Ovary (tissue), 7 donors: ENCODE measurements at regions not wholly inside any gene's neighbourhood (a gene's known extent, or its start where the extent isn't known, plus 50 kb on each side); places are given as distances from the start of the nearest gene placed in this dataset.

Experiments used
- DNase-seq, 5 donors: peaks; one replicate each; pipeline ENCODE4 v3.0.0-alpha.2; 2019 to 2020
- H3K27ac ChIP-seq, 2 donors: fragments of 200-600 bp; one replicate each; pipeline versions ENCODE4 v1.5.1 to v1.8.0; 2019 to 2022
- H3K27me3 ChIP-seq: fragments of 200-600 bp; one replicate; pipeline ENCODE4 v1.8.0; 2022
- H3K36me3 ChIP-seq: fragments of 200-600 bp; sonication (generic); one replicate; pipeline ENCODE4 v1.5.1; 2019
- H3K4me1 ChIP-seq: one replicate; pipeline ENCODE4 v1.8.1; 2013; ENCODE audit warnings: mild to moderate bottlenecking, moderate library complexity; ENCODE audit not compliant: insufficient read depth
- H3K4me3 ChIP-seq: fragments of 200-600 bp; sonication (generic); one replicate; pipeline ENCODE4 v1.5.1; 2017
- H3K9me3 ChIP-seq, 2 donors: fragments of 200-600 bp in 1 of 2; sonication (generic) in 1 of 2; one replicate each; pipeline versions ENCODE4 v1.5.1 to v1.8.1; 2013 to 2019; ENCODE audit warnings: mild to moderate bottlenecking in 1 of 2, moderate library complexity in 1 of 2
- CTCF ChIP-seq, 3 donors: fragments of 450-650 bp in 2 of 3; fragments of 200-600 bp in 1 of 3; IDR thresholded peaks; one replicate each; pipeline versions ENCODE4 v1.5.1 to v1.8.0; 2016 to 2022; ENCODE audit warnings: antibody characterized with exemption in 3 of 3, mild to moderate bottlenecking in 1 of 3
- EP300 ChIP-seq: sonication (generic); formaldehyde crosslinking; IDR thresholded peaks from one replicate; pipeline ENCODE4 v1.6.1; 2017; ENCODE audit warnings: antibody characterized with exemption
- POLR2A ChIP-seq: fragments of 450-650 bp; IDR thresholded peaks from one replicate; pipeline ENCODE4 v1.6.1; 2017; ENCODE audit warnings: antibody characterized with exemption, mild to moderate bottlenecking, moderate library complexity
- WGBS, 3 donors: extraction: QIAGEN DNeasy Blood & Tissue Kit in 1 of 3; methylation state at CpG; one replicate each; pipeline versions ENCODE4 v1.1.5 to v1.1.7; 2013 to 2017; 5-methylcytosine and 5-hydroxymethylcytosine counted together
- intact Hi-C, 4 donors: fragments of 100-400 bp; cut with DNase I; formaldehyde crosslinking; loops; one replicate each; pipeline versions ENCODE4 v1.11.0 to v1.15.1; 2022 to 2023
- donor health status: DM: no; HTN: no; CAD: no; lungs with moderate emphysema.
- donor health status: DM: no; HTN: no; CAD: no.
- donor health status: Bipolar disorder and iron deficiency.
- donor health status: DM: no; HTN: no; CAD: no.
- donor health status: DM: yes; HTN: yes; CAD: no.

- intact Hi-C loops, result no loop called here
- Histone ChIP-seq H3K4me1 (no peaks in the 10 kb centered on the region), H3K4me3 (no peak overlapping the region)
Measured at GRCh38 chr7:34277016-34277802, 371.9 kb downstream of the BMPER start.

GRCh38 chr7:34277803-34278199, 372.5 kb downstream of the BMPER start:
- no peak for TF ChIP-seq POLR2A
- TF ChIP-seq CTCF (IDR thresholded peaks at IDR 0.05), result no peak
- no peak for TF ChIP-seq EP300
- no peak overlapping the region for H3K4me3 ChIP-seq

More at GRCh38 chr7:34277016-34277802, 371.9 kb downstream of the BMPER start:
- no peak for DNase-seq
- no peaks in the 10 kb centered on the region for H3K36me3 ChIP-seq
- H3K27me3 ChIP-seq, result no peaks in the 10 kb centered on the region
- WGBS, 3 donors, result 75 to 84% (median 76%) methylated on average over 7 of the region's 7 CpGs
- TF ChIP-seq CTCF (IDR thresholded peaks at IDR 0.05), result no peak
- no peak for TF ChIP-seq EP300
- no peak for TF ChIP-seq POLR2A
- H3K27ac ChIP-seq, result no peak overlapping the region
- H3K9me3 ChIP-seq, result no peaks in the 10 kb centered on the region

GRCh38 chr7:34281260-34281659, 375.9 kb downstream of the BMPER start:
- 78 to 98% (median 97%) methylated on average over 1 of the region's 1 CpG for WGBS, 3 donors
- Histone ChIP-seq H3K4me3 (no peak overlapping the region), H3K27me3 (no peaks in the 10 kb centered on the region), H3K9me3 (no peaks in the 10 kb centered on the region), H3K27ac (no peak overlapping the region), H3K36me3 (no peaks in the 10 kb centered on the region), H3K4me1 (no peaks in the 10 kb centered on the region)
- DNase-seq, result no peak
- TF ChIP-seq EP300 (no peak), CTCF (IDR thresholded peaks at IDR 0.05) (no peak), POLR2A (no peak)
- intact Hi-C loops, result no loop called here

More at GRCh38 chr7:34277803-34278199, 372.5 kb downstream of the BMPER start:
- Histone ChIP-seq H3K36me3 (no peaks in the 10 kb centered on the region), H3K9me3 (no peaks in the 10 kb centered on the region), H3K27me3 (no peaks in the 10 kb centered on the region), H3K4me1 (no peaks in the 10 kb centered on the region), H3K27ac (no peak overlapping the region)
- DNase-seq, result no peak
- intact Hi-C loops, result no loop called here
- WGBS, 3 donors, result 74 to 88% (median 81%) methylated on average over 4 of the region's 4 CpGs

- intact Hi-C loops, result no loop called here
- H3K4me1 ChIP-seq, result no peaks in the 10 kb centered on the region
- 19 to 36% (median 33%) methylated on average over 1 of the region's 1 CpG for WGBS, 3 donors
Measured at GRCh38 chr7:34282271-34282670, 375.7 kb upstream of the NPSR1 start.

GRCh38 chr7:34296663-34297062, 361.4 kb upstream of the NPSR1 start:
- H3K27ac ChIP-seq, result no peak overlapping the region
- DNase-seq, result no peak
- H3K4me3 ChIP-seq, result no peak overlapping the region
- intact Hi-C loops, result no loop called here
- WGBS, 3 donors, result 44 to 60% (median 49%) methylated on average over 1 of the region's 1 CpG
- H3K36me3 ChIP-seq, result no peaks in the 10 kb centered on the region
- H3K4me1 ChIP-seq, result no peaks in the 10 kb centered on the region
- H3K9me3 ChIP-seq, result no peaks in the 10 kb centered on the region
- TF ChIP-seq EP300 (no peak), POLR2A (no peak), CTCF (IDR thresholded peaks at IDR 0.05) (no peak)
- no peaks in the 10 kb centered on the region for H3K27me3 ChIP-seq

More at GRCh38 chr7:34282271-34282670, 375.7 kb upstream of the NPSR1 start:
- H3K27me3 ChIP-seq, result no peaks in the 10 kb centered on the region
- no peaks in the 10 kb centered on the region for H3K36me3 ChIP-seq
- TF ChIP-seq POLR2A, result no peak
- no peak overlapping the region for H3K4me3 ChIP-seq
- no peak overlapping the region for H3K27ac ChIP-seq
- DNase-seq, result no peak
- H3K9me3 ChIP-seq, result no peaks in the 10 kb centered on the region
